ENCODE measurements at regions not wholly inside any gene's neighbourhood (a gene's known extent, or its start where the extent isn't known, plus 50 kb on each side); places are given as distances from the start of the nearest gene placed in this dataset.

- TF ChIP-seq MAX (IDR thresholded peaks at IDR 0.05; ENCODE audit: low read depth) (no peak), RAD21 (IDR thresholded peaks at IDR 0.05; ENCODE audit: low read length) (no peak)
Measured at GRCh38 chr13:68597641-68598040, 1367.5 kb upstream of the PCDH9 start (continued).

GRCh38 chr13:68588623-68589022 is 1358.5 kb upstream of the PCDH9 start:
- TF ChIP-seq NRF1 (IDR thresholded peaks at IDR 0.05; ENCODE audit: low read depth, low read length): no peak
- no peak for TF ChIP-seq TEAD4 (IDR thresholded peaks at IDR 0.05; ENCODE audit: borderline replicate concordance, insufficient read depth)
- no peaks in the 10 kb centered on the region for H3K4me1 ChIP-seq (ENCODE audit: control insufficient read depth in 1 of 2, insufficient read depth in 2 of 2, low read depth in 1 of 2, low read length in 1 of 2)
- H3F3A ChIP-seq (replicated peaks; ENCODE audit: insufficient read depth): no peaks in the 10 kb centered on the region
- DNase-seq: no peak
- no peak overlapping the region for H3K4me2 ChIP-seq
- H3K9me3 ChIP-seq: no peaks in the 10 kb centered on the region; the same call in 1 of the 2 replicates
- POLR2A ChIA-PET: no interaction called here
- no peaks in the 10 kb centered on the region for H3K79me2 ChIP-seq (ENCODE audit: insufficient read depth)
- H2AFZ ChIP-seq (ENCODE audit: low read depth): no peak overlapping the region
- H3K27me3 ChIP-seq (ENCODE audit: insufficient read depth): no peaks in the 10 kb centered on the region
- no peaks in the 10 kb centered on the region for H3K9me2 ChIP-seq
- no peak overlapping the region for H3K9ac ChIP-seq
- H3K4me3 ChIP-seq (ENCODE audit: low read depth in 2 of 2, low read length in 1 of 2): no peak overlapping the region
- CTCF ChIA-PET: no interaction called here
- H4K20me1 ChIP-seq (ENCODE audit: insufficient read depth): no peaks in the 10 kb centered on the region
- H3K27ac ChIP-seq (ENCODE audit: low read depth in 2 of 2, low read length in 1 of 2): no peak overlapping the region
- no peaks in the 10 kb centered on the region for H3K36me3 ChIP-seq (replicated peaks in 1 of 2; ENCODE audit: control insufficient read depth in 1 of 2, insufficient read depth in 2 of 2, low read length in 1 of 2)
- WGBS (ENCODE audit: low lambda C conversion rate): 72% methylated on average over 4 of the region's 4 CpGs

- Histone ChIP-seq H4K20me1 (ENCODE audit: insufficient read depth) (no peaks in the 10 kb centered on the region), H3K9me3 (no peaks in the 10 kb centered on the region), H3K27ac (ENCODE audit: low read depth in 2 of 2, low read length in 1 of 2) (no peak overlapping the region), H3K79me2 (ENCODE audit: insufficient read depth) (no peaks in the 10 kb centered on the region), H3K9ac (no peak overlapping the region), H3K4me2 (no peak overlapping the region), H3K4me1 (ENCODE audit: control insufficient read depth in 1 of 2, insufficient read depth in 2 of 2, low read depth in 1 of 2, low read length in 1 of 2) (no peaks in the 10 kb centered on the region), H3K36me3 (replicated peaks in 1 of 2; ENCODE audit: control insufficient read depth in 1 of 2, insufficient read depth in 2 of 2, low read length in 1 of 2) (no peaks in the 10 kb centered on the region), H3K27me3 (ENCODE audit: insufficient read depth) (no peaks in the 10 kb centered on the region), H2AFZ (ENCODE audit: low read depth) (no peak overlapping the region), H3K9me2 (no peaks in the 10 kb centered on the region), H3F3A (replicated peaks; ENCODE audit: insufficient read depth) (no peaks in the 10 kb centered on the region), H3K4me3 (ENCODE audit: low read depth in 2 of 2, low read length in 1 of 2) (no peak overlapping the region)
- TF ChIP-seq TEAD4 (IDR thresholded peaks at IDR 0.05; ENCODE audit: borderline replicate concordance, insufficient read depth): no peak
- TF ChIP-seq REST (IDR thresholded peaks at IDR 0.05; ENCODE audit: low read depth, low read length): no peak
- TF ChIP-seq JUND (IDR thresholded peaks at IDR 0.05): no peak
- no peak for TF ChIP-seq EP300 (IDR thresholded peaks at IDR 0.05; ENCODE audit: borderline replicate concordance in 1 of 2, low read depth in 1 of 2, low read length in 1 of 2)
- TF ChIP-seq TCF12 (IDR thresholded peaks at IDR 0.05): no peak
- no peak for TF ChIP-seq FOSL2 (IDR thresholded peaks at IDR 0.05; ENCODE audit: borderline replicate concordance, low read depth)
- no peak for TF ChIP-seq MXI1 (IDR thresholded peaks at IDR 0.05; ENCODE audit: low read depth, low read length)
- TF ChIP-seq RXRA (IDR thresholded peaks at IDR 0.05; ENCODE audit: borderline replicate concordance, low read depth): no peak
- no peak for TF ChIP-seq USF1 (IDR thresholded peaks at IDR 0.05; ENCODE audit: borderline replicate concordance, low read depth)
- no peak for TF ChIP-seq NFIC (IDR thresholded peaks at IDR 0.05; ENCODE audit: borderline replicate concordance)
- TF ChIP-seq TAF1 (IDR thresholded peaks at IDR 0.05; ENCODE audit: borderline replicate concordance, low read depth, low read length): no peak
- TF ChIP-seq FOXJ3 (CRISPR knock-in tag; IDR thresholded peaks at IDR 0.05): no peak
- CTCF ChIA-PET: interaction anchor here (1.4 kb wide), 1 partner anchor 10 kb away, joined by 4 read pairs; no protein-coding TSS in a partner anchor
- DNase-seq: no peak
- POLR2A ChIA-PET: no interaction called here
- WGBS (ENCODE audit: low lambda C conversion rate): 11% methylated on average over 1 of the region's 1 CpG
Measured at GRCh38 chr13:68584776-68585175, 1354.6 kb upstream of the PCDH9 start.

All from SK-N-SH (cell line).